HG02852 (cell line): ENCODE measurements at regions not wholly inside any gene's neighbourhood (a gene's known extent, or its start where the extent isn't known, plus 50 kb on each side); places are given as distances from the start of the nearest gene placed in this dataset.
"Not testable (repeated sequence)": the region's sequence is repeated elsewhere in the genome, so short reads cannot be mapped to it uniquely, and the experiment has no call there.

ENCODE experiments used
- ATAC-seq: cut with Tn5 transposase; IDR thresholded peaks from one replicate; pipeline ENCODE4 v1.9.1; 2021; ENCODE audit warnings: mild to moderate bottlenecking, moderate library complexity; ENCODE audit not compliant: unreplicated experiment

DNA sequence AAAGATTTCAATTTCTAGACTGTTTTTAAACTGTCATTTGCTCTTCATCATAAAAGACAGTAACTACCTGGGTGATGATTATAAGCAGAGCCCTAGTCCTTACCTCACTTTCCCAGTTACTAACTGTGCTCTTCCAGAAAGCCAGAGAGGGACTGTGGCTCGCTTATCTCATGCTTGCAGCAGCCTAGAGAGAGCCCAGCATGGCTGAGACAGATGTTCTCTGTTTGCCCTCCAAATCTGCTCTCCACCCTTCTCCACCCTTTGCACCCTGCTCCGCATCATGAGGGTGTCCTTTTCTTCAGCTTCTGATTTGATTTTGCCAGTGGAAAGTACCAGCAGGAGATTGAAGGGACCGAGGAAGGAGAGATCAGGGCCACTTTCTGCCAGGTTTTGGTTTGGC lies 61.2 kb upstream of the SELENOP start:
- ATAC-seq, result no peak

DNA sequence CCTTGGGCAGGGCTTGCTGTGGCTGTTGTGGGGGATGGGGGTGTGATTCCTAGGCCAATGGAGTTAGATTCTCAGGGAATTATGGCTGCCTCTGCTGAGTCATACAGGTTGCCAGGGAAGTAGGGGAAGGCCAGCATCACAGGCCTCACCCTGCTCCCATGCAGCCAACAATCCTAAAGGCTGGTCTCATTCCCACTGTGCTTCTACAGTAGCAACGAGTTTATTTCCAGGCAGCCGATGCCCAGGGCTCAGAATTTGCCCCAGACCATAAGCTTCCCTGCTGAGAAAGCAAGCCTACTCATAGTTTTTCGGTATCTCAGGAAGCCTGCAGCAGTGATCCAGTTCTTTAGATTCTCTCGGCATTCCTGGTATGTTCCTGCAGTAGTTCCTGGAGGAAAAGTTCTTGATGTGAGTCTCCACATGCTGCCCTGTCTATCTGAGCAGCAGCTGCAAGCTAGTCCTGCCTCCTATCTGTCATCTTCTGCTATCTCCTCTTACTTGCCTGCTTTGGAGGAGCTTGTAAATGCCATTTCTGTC lies 59.3 kb upstream of the SELENOP start:
- no peak for ATAC-seq

- ATAC-seq, result not testable (repeated sequence)
Measured at GRCh38 chr5:42868417-42868816, 56.7 kb upstream of the SELENOP start.

GRCh38 chr5:42864749-42865148 lies 53.1 kb upstream of the SELENOP start:
- ATAC-seq, result not testable (repeated sequence)
